ENCODE measurements at regions not wholly inside any gene's neighbourhood (a gene's known extent, or its start where the extent isn't known, plus 50 kb on each side); places are given as distances from the start of the nearest gene placed in this dataset.

DNA sequence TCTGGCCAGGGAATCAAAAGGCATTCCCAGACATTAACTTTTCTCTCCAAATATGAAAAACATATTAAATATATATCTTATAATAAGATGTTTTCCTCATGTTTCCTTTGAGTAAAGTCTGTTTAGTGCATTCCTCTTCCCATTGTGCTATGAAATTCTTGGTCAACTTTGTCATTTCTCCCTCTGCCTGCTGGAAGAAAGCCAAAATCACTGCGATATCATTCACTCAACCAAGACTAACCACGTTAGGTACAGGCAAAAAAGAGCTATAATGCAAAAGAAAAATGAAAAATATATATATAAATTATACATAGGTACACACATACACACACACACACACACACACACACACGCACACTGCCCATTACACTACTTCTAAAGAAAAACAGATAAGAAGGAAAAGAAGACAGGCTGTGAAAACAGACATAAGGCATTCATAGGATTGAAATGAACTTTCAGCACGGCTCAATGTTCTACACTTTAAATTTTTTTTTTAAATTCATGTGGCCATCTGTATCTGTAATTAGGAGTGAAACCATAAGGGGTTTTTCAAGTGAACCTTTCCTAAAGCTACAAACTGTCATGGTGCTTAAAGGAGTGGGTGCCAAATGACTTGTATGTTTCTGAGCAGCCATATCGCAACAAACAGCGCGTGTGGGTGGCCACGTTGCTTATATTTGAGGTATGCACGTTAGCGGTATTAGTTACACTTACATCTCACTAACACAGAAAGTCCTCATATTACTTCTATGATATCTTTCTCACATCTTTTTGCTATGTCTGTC, 71.6 kb upstream of the PSMD7 start:
- TF ChIP-seq ZBTB21 (CRISPR knock-in tag; IDR thresholded peaks at IDR 0.05): no peak
- TF ChIP-seq, protein P1, sequence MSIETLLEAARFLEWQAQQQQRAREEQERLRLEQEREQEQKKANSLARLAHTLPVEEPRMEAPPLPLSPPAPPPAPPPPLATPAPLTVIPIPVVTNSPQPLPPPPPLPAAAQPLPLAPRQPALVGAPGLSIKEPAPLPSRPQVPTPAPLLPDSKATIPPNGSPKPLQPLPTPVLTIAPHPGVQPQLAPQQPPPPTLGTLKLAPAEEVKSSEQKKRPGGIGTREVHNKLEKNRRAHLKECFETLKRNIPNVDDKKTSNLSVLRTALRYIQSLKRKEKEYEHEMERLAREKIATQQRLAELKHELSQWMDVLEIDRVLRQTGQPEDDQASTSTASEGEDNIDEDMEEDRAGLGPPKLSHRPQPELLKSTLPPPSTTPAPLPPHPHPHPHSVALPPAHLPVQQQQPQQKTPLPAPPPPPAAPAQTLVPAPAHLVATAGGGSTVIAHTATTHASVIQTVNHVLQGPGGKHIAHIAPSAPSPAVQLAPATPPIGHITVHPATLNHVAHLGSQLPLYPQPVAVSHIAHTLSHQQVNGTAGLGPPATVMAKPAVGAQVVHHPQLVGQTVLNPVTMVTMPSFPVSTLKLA (IDR thresholded peaks at IDR 0.05): no peak
- no peak for TF ChIP-seq CBX5 (CRISPR knock-in tag; IDR thresholded peaks at IDR 0.05; ENCODE audit: borderline replicate concordance)
- no peak for TF ChIP-seq SOX13 (IDR thresholded peaks at IDR 0.05)
- TF ChIP-seq SOX13 (CRISPR knock-in tag; conservative IDR thresholded peaks at IDR 0.05 in 1 of 2, IDR thresholded peaks at IDR 0.05 in 1 of 2): no peak
- no peak for TF ChIP-seq TBX3 (IDR thresholded peaks at IDR 0.05; ENCODE audit: borderline replicate concordance)
- TF ChIP-seq YY1 (IDR thresholded peaks at IDR 0.05; ENCODE audit: insufficient read depth, insufficient replicate concordance, low read depth, low read length): no peak
- TF ChIP-seq, protein P2, sequence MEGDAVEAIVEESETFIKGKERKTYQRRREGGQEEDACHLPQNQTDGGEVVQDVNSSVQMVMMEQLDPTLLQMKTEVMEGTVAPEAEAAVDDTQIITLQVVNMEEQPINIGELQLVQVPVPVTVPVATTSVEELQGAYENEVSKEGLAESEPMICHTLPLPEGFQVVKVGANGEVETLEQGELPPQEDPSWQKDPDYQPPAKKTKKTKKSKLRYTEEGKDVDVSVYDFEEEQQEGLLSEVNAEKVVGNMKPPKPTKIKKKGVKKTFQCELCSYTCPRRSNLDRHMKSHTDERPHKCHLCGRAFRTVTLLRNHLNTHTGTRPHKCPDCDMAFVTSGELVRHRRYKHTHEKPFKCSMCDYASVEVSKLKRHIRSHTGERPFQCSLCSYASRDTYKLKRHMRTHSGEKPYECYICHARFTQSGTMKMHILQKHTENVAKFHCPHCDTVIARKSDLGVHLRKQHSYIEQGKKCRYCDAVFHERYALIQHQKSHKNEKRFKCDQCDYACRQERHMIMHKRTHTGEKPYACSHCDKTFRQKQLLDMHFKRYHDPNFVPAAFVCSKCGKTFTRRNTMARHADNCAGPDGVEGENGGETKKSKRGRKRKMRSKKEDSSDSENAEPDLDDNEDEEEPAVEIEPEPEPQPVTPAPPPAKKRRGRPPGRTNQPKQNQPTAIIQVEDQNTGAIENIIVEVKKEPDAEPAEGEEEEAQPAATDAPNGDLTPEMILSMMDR (CRISPR knock-in tag; IDR thresholded peaks at IDR 0.05): no peak
- TF ChIP-seq KIAA2018 (CRISPR knock-in tag; IDR thresholded peaks at IDR 0.05; ENCODE audit: borderline replicate concordance): no peak

Data from HepG2 (cell line).